A549 (cell line): ENCODE measurements at regions not wholly inside any gene's neighbourhood (a gene's known extent, or its start where the extent isn't known, plus 50 kb on each side); places are given as distances from the start of the nearest gene placed in this dataset.

Experiments
- ATAC-seq, 2 experiments: fragments of 200-7000 bp in 1 of 2; fragments of >200 bp in 1 of 2; cut with Nextera tagmentation in 1 of 2; cut with Tn5 transposase in 1 of 2; 3 replicates each; pipeline versions ENCODE4 v1.8.0 to v1.9.1; 2018 to 2020; ENCODE audit warnings: mild to moderate bottlenecking in 1 of 2, moderate library complexity in 1 of 2
- CTCF ChIA-PET: fragments of 300-600 bp; sonication (Branson Sonifier 250); formaldehyde crosslinking; extraction: SDS; loops from one replicate; lab custom pipeline; 2021; ENCODE audit warnings: antibody characterized with exemption, inconsistent platforms; lab: Yijun Ruan, JAX
- POLR2A ChIA-PET: fragments of 350-600 bp; formaldehyde crosslinking; extraction: SDS; loops from one replicate; lab custom pipeline; 2021; ENCODE audit warnings: antibody characterized with exemption, inconsistent platforms; lab: Yijun Ruan, JAX
- DNase-seq, 2 experiments: peaks; one replicate each; pipeline versions ENCODE4 v3.0.0 to v3.0.0-alpha.2; 2011 to 2016; ENCODE audit warnings: low read depth in 1 of 2, low spot score in 1 of 2
- FAIRE-seq: peaks from 2 replicates; lab custom pipeline; 2011; peaks lifted over from hg19 to GRCh38; lab: Jason Lieb, UNC
- H3K27ac ChIP-seq, 2 experiments: fragments of >200 bp; sonication (Bioruptor Twin); formaldehyde crosslinking; 3 replicates each; pipeline ENCODE4 v1.5.1; 2016 to 2017
- H3K4me1 ChIP-seq: fragments of >200 bp; sonication (Bioruptor Twin); formaldehyde crosslinking; 3 replicates; pipeline ENCODE4 v1.6.1; 2016
- H3K4me2 ChIP-seq: fragments of >200 bp; sonication (Bioruptor Twin); formaldehyde crosslinking; 3 replicates; pipeline ENCODE4 v1.6.1; 2016
- H3K4me3 ChIP-seq: fragments of >200 bp; sonication (Bioruptor Twin); formaldehyde crosslinking; 3 replicates; pipeline ENCODE4 v1.5.1; 2016
- H3K9me3 ChIP-seq: fragments of >200 bp; sonication (Bioruptor Twin); formaldehyde crosslinking; 3 replicates; pipeline ENCODE4 v1.6.1; 2016
- CEBPB ChIP-seq, 2 experiments: fragments of >200 bp in 1 of 2; sonication (Bioruptor Twin) in 1 of 2; formaldehyde crosslinking in 1 of 2; IDR thresholded peaks; 2 replicates each; pipeline ENCODE4 v1.6.1; 2012 to 2016
- CHD2 ChIP-seq: fragments of 150-350 bp; IDR thresholded peaks from 2 replicates; pipeline ENCODE4 v1.6.1; 2014; ENCODE audit warnings: low read length; ENCODE audit not compliant: partially characterized antibody
- CTCF ChIP-seq: fragments of >200 bp; sonication (Bioruptor Twin); formaldehyde crosslinking; IDR thresholded peaks from 3 replicates; pipeline ENCODE4 v1.5.1; 2016
- E2F6 ChIP-seq: IDR thresholded peaks from 2 replicates; pipeline ENCODE4 v1.6.1; 2012; ENCODE audit warnings: low read depth, borderline replicate concordance
- EHF ChIP-seq: fragments of 250-450 bp; sonication (Bioruptor Pico); IDR thresholded peaks from 2 replicates; pipeline ENCODE4 v1.5.0; 2020; ENCODE audit warnings: mild to moderate bottlenecking
- EHMT2 ChIP-seq: fragments of 200-600 bp; sonication (generic); IDR thresholded peaks from 2 replicates; pipeline ENCODE4 v1.6.1; 2016; ENCODE audit warnings: antibody characterized with exemption, low read depth, mild to moderate bottlenecking, moderate library complexity
- FOSB ChIP-seq: fragments of 250-450 bp; sonication (Bioruptor Pico); IDR thresholded peaks from 2 replicates; pipeline ENCODE4 v1.5.0; 2020; ENCODE audit warnings: mild to moderate bottlenecking, moderate library complexity
- FOSL2 ChIP-seq, 2 experiments: fragments of 450-650 bp in 1 of 2; fragments of >200 bp in 1 of 2; sonication (Bioruptor Twin) in 1 of 2; formaldehyde crosslinking; IDR thresholded peaks; 2 replicates each; pipeline versions ENCODE4 v1.5.0 to v1.6.1; 2016 to 2020; ENCODE audit warnings: mild to moderate bottlenecking in 1 of 2, moderate library complexity in 1 of 2
- FOXS1 ChIP-seq: fragments of 250-450 bp; sonication (Bioruptor Pico); IDR thresholded peaks from 2 replicates; pipeline ENCODE4 v1.5.0; 2020; ENCODE audit warnings: mild to moderate bottlenecking, moderate library complexity
- GATA3 ChIP-seq: IDR thresholded peaks from 2 replicates; pipeline ENCODE4 v1.6.1; 2012; ENCODE audit warnings: borderline replicate concordance
- HOXB5 ChIP-seq: fragments of 250-450 bp; sonication (Bioruptor Pico); IDR thresholded peaks from 2 replicates; pipeline ENCODE4 v1.5.0; 2020; ENCODE audit warnings: mild to moderate bottlenecking, moderate library complexity
- KDM5A ChIP-seq: fragments of 200-600 bp; sonication (generic); IDR thresholded peaks from 2 replicates; pipeline ENCODE4 v1.6.1; 2016; ENCODE audit warnings: antibody characterized with exemption, mild to moderate bottlenecking
- MAZ ChIP-seq: fragments of 150-350 bp; IDR thresholded peaks from 2 replicates; pipeline ENCODE4 v1.6.1; 2014; ENCODE audit warnings: antibody characterized with exemption, low read depth, low read length, borderline replicate concordance
- MYC ChIP-seq: IDR thresholded peaks from 2 replicates; pipeline ENCODE4 v1.6.1; 2012; ENCODE audit warnings: mild to moderate bottlenecking, inconsistent platforms, low read length, improper control_type of control experiment, borderline replicate concordance
- NR3C1 ChIP-seq: fragments of >200 bp; sonication (Bioruptor Twin); formaldehyde crosslinking; IDR thresholded peaks from 3 replicates; pipeline ENCODE4 v1.6.1; 2017
- PBX3 ChIP-seq: IDR thresholded peaks from 2 replicates; pipeline ENCODE4 v1.6.1; 2012
- PHF8 ChIP-seq: fragments of 200-600 bp; sonication (generic); IDR thresholded peaks from 2 replicates; pipeline ENCODE4 v1.6.1; 2016; ENCODE audit warnings: low read depth, mild to moderate bottlenecking, antibody characterized with exemption, moderate library complexity, borderline replicate concordance
- POLR2A ChIP-seq: IDR thresholded peaks from 2 replicates; pipeline ENCODE4 v1.6.1; 2012; ENCODE audit warnings: mild to moderate bottlenecking, low read length
- RAD21 ChIP-seq, 2 experiments: fragments of >200 bp in 1 of 2; sonication (Bioruptor Twin) in 1 of 2; formaldehyde crosslinking in 1 of 2; IDR thresholded peaks in 1 of 2; conservative IDR thresholded peaks in 1 of 2; 2 replicates in 1 of 2; 3 replicates in 1 of 2; pipeline ENCODE4 v1.6.1; 2012 to 2018; ENCODE audit warnings: inconsistent platforms in 1 of 2
- RARB ChIP-seq: fragments of 250-450 bp; sonication (Bioruptor Pico); IDR thresholded peaks from 2 replicates; pipeline ENCODE4 v1.8.0; 2021; ENCODE audit warnings: mild to moderate bottlenecking, moderate library complexity
- RCOR1 ChIP-seq: fragments of 150-350 bp; IDR thresholded peaks from 2 replicates; pipeline ENCODE4 v1.6.1; 2014; ENCODE audit warnings: antibody characterized with exemption, low read length, low read depth
- RNF2 ChIP-seq: fragments of 200-600 bp; sonication (generic); IDR thresholded peaks from 2 replicates; pipeline ENCODE4 v1.6.1; 2016; ENCODE audit warnings: low read depth, mild to moderate bottlenecking, antibody characterized with exemption, moderate library complexity, borderline replicate concordance
- SMC3 ChIP-seq: fragments of >200 bp; sonication (Bioruptor Twin); formaldehyde crosslinking; IDR thresholded peaks from 3 replicates; pipeline ENCODE4 v1.6.1; 2018; ENCODE audit warnings: inconsistent platforms
- TFCP2L1 ChIP-seq: fragments of 250-450 bp; sonication (Bioruptor Pico); IDR thresholded peaks from 2 replicates; pipeline ENCODE4 v1.5.0; 2021; ENCODE audit warnings: mild to moderate bottlenecking
- TP53 ChIP-seq: fragments of 250-450 bp; sonication (Bioruptor Pico); IDR thresholded peaks from 2 replicates; pipeline ENCODE4 v1.5.0; 2021; ENCODE audit warnings: mild to moderate bottlenecking, moderate library complexity
- ZC3H11A ChIP-seq: fragments of 450-650 bp; IDR thresholded peaks from 2 replicates; pipeline ENCODE4 v1.6.1; 2014; ENCODE audit warnings: antibody characterized with exemption, mild to moderate bottlenecking
- ZSCAN20 ChIP-seq: fragments of 250-450 bp; sonication (Bioruptor Pico); IDR thresholded peaks from 2 replicates; pipeline ENCODE4 v1.8.0; 2022; ENCODE audit warnings: mild to moderate bottlenecking, moderate library complexity
- WGBS: methylation state at CpG from one replicate; pipeline ENCODE4 v1.1.6; 2017; ENCODE audit errors: missing lambda C conversion rate; 5-methylcytosine and 5-hydroxymethylcytosine counted together

- TF ChIP-seq CTCF, result no peak
- Histone ChIP-seq H3K4me3 (no peak overlapping the region), H3K9me3 (no peaks in the 10 kb centered on the region), H3K27ac (no peak overlapping the region), H3K4me1 (no peaks in the 10 kb centered on the region), H3K4me2 (no peak overlapping the region)
- no peak for ATAC-seq
- ChIA-PET POLR2A (no interaction called here), CTCF (interaction anchor here (1.4 kb wide), 1 partner anchor 22 kb away, joined by 4 read pairs; no protein-coding TSS in a partner anchor)
- 0% methylated on average over 1 of the region's 1 CpG for WGBS
- no peak for DNase-seq
- FAIRE-seq, result no peak
These were observed 228.8 kb upstream of the ADGRL2 start for GRCh38 chr1:81571946-81572345.

GRCh38 chr1:81569761-81570160 lies 231.0 kb upstream of the ADGRL2 start:
- DNase-seq, result no peak

GRCh38 chr1:81563632-81564031 lies 237.1 kb upstream of the ADGRL2 start:
- ATAC-seq, result no peak
- H3K4me2 ChIP-seq, result no peak overlapping the region
- POLR2A ChIA-PET, result no interaction called here
- no peaks in the 10 kb centered on the region for H3K4me1 ChIP-seq
- H3K4me3 ChIP-seq, result no peak overlapping the region
- no peak overlapping the region for H3K27ac ChIP-seq
- H3K9me3 ChIP-seq, result no peaks in the 10 kb centered on the region
- TF ChIP-seq ZC3H11A (no peak), CEBPB (IDR thresholded peaks at IDR 0.05) (no peak), NR3C1 (no peak), ZSCAN20 (no peak), KDM5A (no peak), RCOR1 (no peak), FOXS1 (CRISPR knock-in tag) (no peak), EHF (CRISPR knock-in tag) (no peak), PBX3 (no peak), MYC (no peak), E2F6 (no peak)
- no peak for DNase-seq
- FAIRE-seq, result no peak
- CTCF ChIA-PET, result no interaction called here

More at GRCh38 chr1:81569761-81570160, 231.0 kb upstream of the ADGRL2 start:
- POLR2A ChIA-PET, result no interaction called here
- FAIRE-seq, result no peak
- CTCF ChIA-PET, result no interaction called here
- Histone ChIP-seq H3K27ac (no peak overlapping the region), H3K4me1 (no peaks in the 10 kb centered on the region), H3K9me3 (no peaks in the 10 kb centered on the region), H3K4me3 (no peak overlapping the region), H3K4me2 (no peak overlapping the region)
- 67% methylated on average over 1 of the region's 1 CpG for WGBS
- no peak for ATAC-seq
- TF ChIP-seq RAD21 (conservative IDR thresholded peaks at IDR 0.05 in 1 of 2, IDR thresholded peaks at IDR 0.05 in 1 of 2) (no peak), RCOR1 (no peak), ZC3H11A (no peak), POLR2A (no peak), CHD2 (no peak), FOSB (CRISPR knock-in tag) (no peak), GATA3 (no peak), RARB (CRISPR knock-in tag) (no peak), SMC3 (no peak), EHMT2 (no peak), PHF8 (no peak), FOSL2 (IDR thresholded peaks at IDR 0.05) (no peak), FOSL2 (CRISPR knock-in tag; IDR thresholded peaks at IDR 0.05) (no peak), TFCP2L1 (no peak), MAZ (no peak), TP53 (CRISPR knock-in tag) (no peak), HOXB5 (no peak), EHF (CRISPR knock-in tag) (no peak), RNF2 (no peak)
